Ishikawa (cell line): ENCODE measurements at regions not wholly inside any gene's neighbourhood (a gene's known extent, or its start where the extent isn't known, plus 50 kb on each side); places are given as distances from the start of the nearest gene placed in this dataset.

Experiments
- CEBPB ChIP-seq: IDR thresholded peaks from 2 replicates; pipeline ENCODE4 v1.6.1; 2012
- CREB1 ChIP-seq: IDR thresholded peaks from 2 replicates; pipeline ENCODE4 v1.6.1; 2012; ENCODE audit warnings: low read depth
- EGR1 ChIP-seq: IDR thresholded peaks from 2 replicates; pipeline ENCODE4 v1.6.1; 2012
- EP300 ChIP-seq: IDR thresholded peaks from 2 replicates; pipeline ENCODE4 v1.6.1; 2012; ENCODE audit warnings: borderline replicate concordance
- FOXM1 ChIP-seq: IDR thresholded peaks from 2 replicates; pipeline ENCODE4 v1.6.1; 2012; ENCODE audit warnings: low read depth, borderline replicate concordance
- MAX ChIP-seq: IDR thresholded peaks from 2 replicates; pipeline ENCODE4 v1.6.1; 2012
- NFIC ChIP-seq: IDR thresholded peaks from 2 replicates; pipeline ENCODE4 v1.6.1; 2012
- RAD21 ChIP-seq: IDR thresholded peaks from 2 replicates; pipeline ENCODE4 v1.6.1; 2012; ENCODE audit warnings: low read depth
- REST ChIP-seq: IDR thresholded peaks from 2 replicates; pipeline ENCODE4 v1.6.1; 2012; ENCODE audit warnings: low read depth, mild to moderate bottlenecking
- TAF1 ChIP-seq: IDR thresholded peaks from 2 replicates; pipeline ENCODE4 v1.6.1; 2012; ENCODE audit warnings: low read depth, mild to moderate bottlenecking
- TCF12 ChIP-seq: IDR thresholded peaks from 2 replicates; pipeline ENCODE4 v1.6.1; 2012; ENCODE audit warnings: low read depth
- TEAD4 ChIP-seq: IDR thresholded peaks from 2 replicates; pipeline ENCODE4 v1.6.1; 2012
- USF1 ChIP-seq: IDR thresholded peaks from 2 replicates; pipeline ENCODE4 v1.6.1; 2012
- YY1 ChIP-seq: IDR thresholded peaks from 2 replicates; pipeline ENCODE4 v1.6.1; 2012; ENCODE audit warnings: low read depth
- ZBTB7A ChIP-seq: IDR thresholded peaks from 2 replicates; pipeline ENCODE4 v1.6.1; 2012; ENCODE audit warnings: low read depth

- TF ChIP-seq MAX = no peak
- no peak for TF ChIP-seq RAD21
- TF ChIP-seq REST = no peak
- no peak for TF ChIP-seq FOXM1
Observed at GRCh38 chr5:117633093-117633492, 1058.5 kb upstream of the SEMA6A start.

GRCh38 chr5:117624201-117624600 lies 1049.6 kb upstream of the SEMA6A start:
- TF ChIP-seq REST (no peak), EGR1 (no peak), ZBTB7A (no peak), CEBPB (no peak), FOXM1 (no peak), MAX (no peak), TEAD4 (no peak), TAF1 (no peak), RAD21 (no peak), USF1 (no peak), TCF12 (no peak), YY1 (no peak), CREB1 (no peak), NFIC (no peak), EP300 (no peak)

- TF ChIP-seq MAX = no peak
Observed at GRCh38 chr5:117623042-117623805, 1048.6 kb upstream of the SEMA6A start.

GRCh38 chr5:117621921-117622320 lies 1047.3 kb upstream of the SEMA6A start:
- no peak for TF ChIP-seq EGR1
- TF ChIP-seq TAF1 = no peak
- TF ChIP-seq EP300 = no peak
- no peak for TF ChIP-seq NFIC
- TF ChIP-seq YY1 = no peak
- no peak for TF ChIP-seq TCF12
- TF ChIP-seq REST = no peak
- no peak for TF ChIP-seq ZBTB7A
- no peak for TF ChIP-seq FOXM1
- TF ChIP-seq CEBPB = no peak
- TF ChIP-seq RAD21 = no peak
- TF ChIP-seq USF1 = no peak
- no peak for TF ChIP-seq TEAD4
- no peak for TF ChIP-seq MAX
- TF ChIP-seq CREB1 = no peak
